ENCODE measurements at regions not wholly inside any gene's neighbourhood (a gene's known extent, or its start where the extent isn't known, plus 50 kb on each side); places are given as distances from the start of the nearest gene placed in this dataset.
A peak's percentile ranks its signal among the peaks of the same experiment; 100 is the strongest.

DNA sequence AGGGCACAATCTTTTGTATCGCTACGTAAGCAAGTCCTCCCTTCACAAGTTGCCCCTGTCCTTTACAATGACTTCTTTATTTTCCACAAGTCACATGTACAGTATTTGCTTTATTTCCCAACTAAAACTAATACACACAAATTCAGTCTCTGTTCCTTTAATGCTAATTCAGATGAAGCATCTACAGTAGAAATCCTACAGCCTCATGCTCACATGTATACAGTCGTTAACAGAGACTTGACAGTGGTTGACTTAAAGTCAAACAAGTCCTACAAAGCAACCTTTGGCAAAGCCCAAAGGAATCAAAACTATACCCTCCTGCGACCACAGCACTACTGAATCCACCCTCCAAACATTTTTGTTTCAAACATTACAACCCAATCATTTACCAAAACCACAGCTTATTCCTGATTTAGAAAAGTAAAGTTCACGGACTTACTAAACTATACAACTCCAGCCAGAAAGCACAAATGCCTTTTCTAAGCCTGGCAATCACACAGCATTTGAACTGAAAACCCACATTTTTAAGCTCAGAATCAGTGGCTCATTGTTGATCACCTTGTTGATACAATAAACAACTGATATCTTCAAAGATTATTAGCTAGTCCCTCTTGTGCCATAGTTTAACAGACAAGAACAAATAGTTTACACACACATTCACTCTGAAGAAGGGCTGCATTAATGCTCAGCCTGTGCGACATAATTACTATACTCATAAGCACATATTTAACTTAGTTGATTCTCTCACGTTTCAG, 70.9 kb upstream of the NHSL1 start (continued):
- no peak for TF ChIP-seq ZC3H4 (CRISPR knock-in tag; IDR thresholded peaks at IDR 0.05; ENCODE audit: borderline replicate concordance)
- no peak for TF ChIP-seq ZNF468 (CRISPR knock-in tag; IDR thresholded peaks at IDR 0.05)
- TF ChIP-seq TGIF2 (CRISPR knock-in tag; IDR thresholded peaks at IDR 0.05): peak; percentile 90
- peak; percentile 30; the same call in 1 of the 2 replicates for TF ChIP-seq ZBTB43 (CRISPR knock-in tag; conservative IDR thresholded peaks at IDR 0.05)
- no peak for TF ChIP-seq ATF1 (CRISPR knock-in tag; IDR thresholded peaks at IDR 0.05)
- no peak for TF ChIP-seq ZNF225 (CRISPR knock-in tag; IDR thresholded peaks at IDR 0.05)
- no peak for TF ChIP-seq NFYC (CRISPR knock-in tag; IDR thresholded peaks at IDR 0.05)
- TF ChIP-seq GMEB2 (CRISPR knock-in tag; IDR thresholded peaks at IDR 0.05; ENCODE audit: low read depth): no peak
- TF ChIP-seq, protein P1, sequence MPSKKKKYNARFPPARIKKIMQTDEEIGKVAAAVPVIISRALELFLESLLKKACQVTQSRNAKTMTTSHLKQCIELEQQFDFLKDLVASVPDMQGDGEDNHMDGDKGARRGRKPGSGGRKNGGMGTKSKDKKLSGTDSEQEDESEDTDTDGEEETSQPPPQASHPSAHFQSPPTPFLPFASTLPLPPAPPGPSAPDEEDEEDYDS (CRISPR knock-in tag; IDR thresholded peaks at IDR 0.05): peak; percentile 83
- TF ChIP-seq, protein P2, sequence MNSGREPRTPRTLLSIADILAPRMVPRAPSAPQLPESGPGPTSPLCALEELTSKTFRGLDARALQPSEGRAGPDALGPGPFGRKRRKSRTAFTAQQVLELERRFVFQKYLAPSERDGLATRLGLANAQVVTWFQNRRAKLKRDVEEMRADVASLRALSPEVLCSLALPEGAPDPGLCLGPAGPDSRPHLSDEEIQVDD (CRISPR knock-in tag; IDR thresholded peaks at IDR 0.05; ENCODE audit: borderline replicate concordance): no peak
- TF ChIP-seq BCL6 (CRISPR knock-in tag; IDR thresholded peaks at IDR 0.05): peak; percentile 45; the same call in 1 of the 2 replicates
- TF ChIP-seq ZNF253 (CRISPR knock-in tag; IDR thresholded peaks at IDR 0.05; ENCODE audit: borderline replicate concordance): no peak
- TF ChIP-seq TCF7 (IDR thresholded peaks at IDR 0.05; ENCODE audit: low read depth): peak; percentile 14; the same call in 1 of the 2 replicates
- peak; percentile 41; the same call in 1 of the 2 replicates for TF ChIP-seq ZNF12 (CRISPR knock-in tag; IDR thresholded peaks at IDR 0.05)
- peak; percentile 52 for TF ChIP-seq CREM (IDR thresholded peaks at IDR 0.05)
- no peak for TF ChIP-seq CREM (CRISPR knock-in tag; IDR thresholded peaks at IDR 0.05)
- no peak for TF ChIP-seq HOXD1 (CRISPR knock-in tag; IDR thresholded peaks at IDR 0.05)
- TF ChIP-seq NONO (IDR thresholded peaks at IDR 0.05): no peak
- TF ChIP-seq NONO (CRISPR knock-in tag; conservative IDR thresholded peaks at IDR 0.05): 0 out of 2 replicates have a peak, but pooled peaks have one; percentile 13
- TF ChIP-seq ZNF775 (CRISPR knock-in tag; IDR thresholded peaks at IDR 0.05; ENCODE audit: borderline replicate concordance): no peak
- 0 out of 2 replicates have a peak, but pooled peaks have one; percentile 26 for TF ChIP-seq ZNF331 (CRISPR knock-in tag; IDR thresholded peaks at IDR 0.05)
- no peak for TF ChIP-seq ZNF746 (CRISPR knock-in tag; IDR thresholded peaks at IDR 0.05)
